ENCODE measurements at regions not wholly inside any gene's neighbourhood (a gene's known extent, or its start where the extent isn't known, plus 50 kb on each side); places are given as distances from the start of the nearest gene placed in this dataset.

DNA sequence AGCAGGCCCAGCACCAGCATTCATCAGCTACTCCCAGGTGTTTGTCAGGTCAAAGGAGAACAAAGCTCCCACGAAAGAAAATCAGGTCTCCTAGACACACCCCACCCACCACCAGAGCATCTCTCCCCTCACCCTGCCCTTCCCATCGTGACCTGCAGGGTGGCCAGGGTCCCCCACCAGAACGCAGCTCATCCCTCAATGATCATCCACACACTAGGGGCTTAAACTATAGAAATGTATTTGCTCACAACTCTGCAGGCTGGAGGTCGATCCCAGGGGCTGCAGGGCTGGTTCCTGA, 97.4 kb downstream of the RIPK4 start:
- TF ChIP-seq, protein P1, sequence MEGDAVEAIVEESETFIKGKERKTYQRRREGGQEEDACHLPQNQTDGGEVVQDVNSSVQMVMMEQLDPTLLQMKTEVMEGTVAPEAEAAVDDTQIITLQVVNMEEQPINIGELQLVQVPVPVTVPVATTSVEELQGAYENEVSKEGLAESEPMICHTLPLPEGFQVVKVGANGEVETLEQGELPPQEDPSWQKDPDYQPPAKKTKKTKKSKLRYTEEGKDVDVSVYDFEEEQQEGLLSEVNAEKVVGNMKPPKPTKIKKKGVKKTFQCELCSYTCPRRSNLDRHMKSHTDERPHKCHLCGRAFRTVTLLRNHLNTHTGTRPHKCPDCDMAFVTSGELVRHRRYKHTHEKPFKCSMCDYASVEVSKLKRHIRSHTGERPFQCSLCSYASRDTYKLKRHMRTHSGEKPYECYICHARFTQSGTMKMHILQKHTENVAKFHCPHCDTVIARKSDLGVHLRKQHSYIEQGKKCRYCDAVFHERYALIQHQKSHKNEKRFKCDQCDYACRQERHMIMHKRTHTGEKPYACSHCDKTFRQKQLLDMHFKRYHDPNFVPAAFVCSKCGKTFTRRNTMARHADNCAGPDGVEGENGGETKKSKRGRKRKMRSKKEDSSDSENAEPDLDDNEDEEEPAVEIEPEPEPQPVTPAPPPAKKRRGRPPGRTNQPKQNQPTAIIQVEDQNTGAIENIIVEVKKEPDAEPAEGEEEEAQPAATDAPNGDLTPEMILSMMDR (IDR thresholded peaks at IDR 0.05) = no peak
- no peak for TF ChIP-seq EZH2phosphoT487 (IDR thresholded peaks at IDR 0.05)

Measured in neural progenitor cell (in vitro differentiated cells).